ENCODE measurements at regions not wholly inside any gene's neighbourhood (a gene's known extent, or its start where the extent isn't known, plus 50 kb on each side); places are given as distances from the start of the nearest gene placed in this dataset.

- DNase-seq: no peak
These were observed 1097.2 kb upstream of the RAG2 start for GRCh38 chr11:37695283-37695682.

DNA sequence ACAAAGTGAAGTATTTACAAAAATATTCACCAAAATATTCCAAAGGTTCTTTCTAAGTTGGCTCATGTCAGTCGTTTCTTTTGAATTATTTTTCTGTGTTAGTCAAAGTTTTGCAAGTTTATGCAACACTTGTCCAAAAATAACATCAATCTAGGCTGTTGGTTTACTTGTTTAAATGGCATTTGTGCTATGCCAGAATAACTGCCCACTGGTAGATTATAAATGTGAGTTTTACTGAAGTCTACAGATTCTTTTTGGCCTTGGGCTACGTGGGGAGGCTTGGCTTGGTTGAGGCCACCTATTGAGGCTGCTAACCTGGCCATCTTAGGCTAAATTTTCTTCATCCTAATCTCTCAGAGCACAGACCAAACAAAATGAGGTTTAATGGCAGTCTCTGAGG, 1091.9 kb upstream of the RAG2 start:
- DNase-seq: no peak

DNA sequence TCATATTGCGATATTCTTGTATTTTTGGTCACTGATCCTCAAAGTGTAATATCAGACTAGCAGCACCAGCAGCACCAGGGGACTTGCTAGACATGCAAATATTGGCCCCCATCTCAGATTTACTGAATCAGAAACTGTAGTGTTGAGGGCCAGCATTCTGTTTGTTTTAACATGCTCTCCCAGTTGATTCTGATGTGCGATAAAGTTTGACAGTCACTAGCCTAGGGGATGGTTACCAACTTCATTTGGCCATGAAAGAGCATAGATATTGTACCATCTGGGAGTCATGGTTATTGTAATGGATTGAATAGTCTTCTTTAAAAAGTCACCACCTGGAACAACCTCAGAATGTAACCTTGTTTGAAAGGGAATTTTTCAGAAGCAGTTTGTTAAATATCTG, 1090.4 kb upstream of the RAG2 start:
- no peak for DNase-seq

DNA sequence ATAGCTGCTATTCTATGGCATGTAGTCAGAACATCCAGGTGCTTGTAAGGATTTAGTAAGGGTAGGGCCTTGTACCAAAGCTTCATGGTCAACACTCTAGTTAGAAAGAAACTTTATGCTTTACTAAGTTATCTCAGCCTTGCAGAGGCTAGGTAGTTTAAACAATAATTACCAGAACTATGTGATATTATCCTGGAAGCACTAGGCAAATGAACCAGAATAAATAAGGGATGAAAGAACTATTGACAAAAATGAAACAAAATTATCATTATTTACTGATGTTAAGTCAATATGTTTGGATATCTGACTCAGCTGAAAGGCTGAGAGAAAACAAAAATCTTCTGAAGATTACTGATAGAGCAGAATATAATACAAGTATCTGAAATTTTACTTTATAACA, 1089.1 kb upstream of the RAG2 start:
- DNase-seq: no peak

DNA sequence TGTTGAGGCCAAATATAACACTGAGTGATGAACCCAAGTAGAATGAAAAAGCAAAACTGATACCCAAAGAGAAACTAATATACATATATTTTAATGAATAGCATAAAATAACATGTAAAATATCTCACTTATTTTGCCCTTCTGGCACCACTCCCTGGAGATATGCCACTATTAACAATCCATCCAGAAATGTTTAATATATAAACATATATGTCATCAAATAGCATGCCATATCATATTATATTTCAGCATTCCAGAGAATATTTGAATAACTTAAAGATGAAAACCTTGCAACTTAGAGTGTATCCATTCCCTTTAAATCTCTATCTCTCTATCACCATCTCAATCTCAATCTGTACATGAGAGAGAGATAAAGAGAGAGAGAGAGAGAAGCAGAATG, 1073.3 kb upstream of the RAG2 start:
- DNase-seq: no peak

DNA sequence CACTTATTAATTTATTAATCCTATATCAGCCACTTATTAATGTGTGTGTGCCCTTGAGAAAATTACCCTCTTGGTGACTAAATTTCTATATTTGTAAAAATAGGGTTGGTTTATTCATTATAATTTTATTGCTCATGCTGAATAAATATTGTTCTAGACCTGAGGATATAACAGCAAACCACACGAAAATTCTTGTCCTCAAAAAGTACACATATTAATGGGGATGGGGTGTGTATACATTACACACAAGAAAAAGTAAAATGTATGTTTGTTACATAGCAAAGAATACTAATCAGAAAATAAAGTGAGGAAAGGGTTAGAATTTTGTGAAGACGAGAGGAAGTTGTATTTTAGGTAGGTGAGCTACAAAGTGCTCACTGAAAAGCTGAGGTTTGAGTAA, 1068.9 kb upstream of the RAG2 start:
- no peak for DNase-seq

GRCh38 chr11:37657645-37658044, 1059.6 kb upstream of the RAG2 start:
- DNase-seq: no peak

DNA sequence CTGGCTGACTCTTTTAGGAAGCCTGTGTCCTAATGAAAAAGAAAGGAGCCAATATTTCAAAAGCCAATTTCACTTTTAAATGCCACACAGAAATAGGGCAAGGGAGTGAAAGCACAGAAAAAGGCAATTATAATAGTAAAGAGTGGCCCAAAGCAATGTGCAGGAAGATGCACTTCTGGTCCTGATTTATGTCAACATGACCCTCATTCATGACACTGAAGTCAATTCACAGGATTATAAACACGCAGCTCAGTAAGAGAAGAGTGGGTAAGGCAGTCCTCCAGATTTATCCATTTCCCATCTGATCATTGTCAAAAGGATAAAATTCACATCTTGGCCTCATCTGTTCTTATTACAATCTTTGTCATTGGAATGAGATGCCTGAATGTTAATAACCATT, 1049.7 kb upstream of the RAG2 start:
- DNase-seq: no peak

GRCh38 chr11:37643968-37644367, 1045.9 kb upstream of the RAG2 start:
- DNase-seq: no peak

GRCh38 chr11:37642296-37642695, 1044.3 kb upstream of the RAG2 start:
- DNase-seq: no peak

DNA sequence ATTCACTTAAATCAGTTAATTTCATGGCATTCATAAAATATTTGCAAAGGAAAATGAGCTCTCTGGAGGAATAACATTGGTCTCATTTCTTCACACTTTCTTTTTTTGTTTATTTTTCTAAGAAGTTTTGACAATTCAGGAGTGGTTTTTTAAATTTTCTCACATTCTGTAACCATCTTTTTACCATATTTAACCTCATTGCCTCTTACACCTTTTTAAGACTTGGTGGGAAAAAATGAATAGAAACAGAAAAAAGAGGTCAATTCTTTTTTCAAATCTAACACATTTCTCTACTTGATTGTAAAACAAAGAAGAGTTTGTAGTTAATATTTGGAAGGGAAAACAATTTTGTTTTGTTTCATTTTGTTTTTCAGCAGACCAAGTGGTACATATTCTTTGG, 1034.7 kb upstream of the RAG2 start:
- no peak for DNase-seq

DNA sequence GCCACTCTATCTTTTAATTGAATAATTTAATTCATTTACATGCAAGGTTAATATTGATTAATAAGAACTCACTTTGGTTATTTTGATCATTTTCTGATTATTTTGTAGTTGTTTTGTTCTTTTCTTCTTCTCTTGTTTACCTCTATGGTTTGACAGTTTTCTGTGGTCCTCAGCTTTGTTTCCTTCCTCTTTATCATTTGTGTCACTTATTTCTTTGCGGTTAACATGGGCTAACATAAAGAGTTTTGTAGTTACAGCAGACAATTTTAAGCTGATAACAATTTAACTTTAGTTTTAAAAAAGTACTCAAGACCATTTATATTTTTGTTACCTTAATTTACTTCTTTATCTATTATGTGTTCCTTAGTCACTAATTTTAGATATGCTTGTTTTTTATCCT, 1032.8 kb upstream of the RAG2 start:
- no peak for DNase-seq

- DNase-seq: no peak
These were observed 1025.7 kb upstream of the RAG2 start for GRCh38 chr11:37623778-37624177.

GRCh38 chr11:37621662-37622061, 1023.6 kb upstream of the RAG2 start:
- no peak for DNase-seq

GRCh38 chr11:37616291-37616690, 1018.3 kb upstream of the RAG2 start:
- DNase-seq: no peak

DNA sequence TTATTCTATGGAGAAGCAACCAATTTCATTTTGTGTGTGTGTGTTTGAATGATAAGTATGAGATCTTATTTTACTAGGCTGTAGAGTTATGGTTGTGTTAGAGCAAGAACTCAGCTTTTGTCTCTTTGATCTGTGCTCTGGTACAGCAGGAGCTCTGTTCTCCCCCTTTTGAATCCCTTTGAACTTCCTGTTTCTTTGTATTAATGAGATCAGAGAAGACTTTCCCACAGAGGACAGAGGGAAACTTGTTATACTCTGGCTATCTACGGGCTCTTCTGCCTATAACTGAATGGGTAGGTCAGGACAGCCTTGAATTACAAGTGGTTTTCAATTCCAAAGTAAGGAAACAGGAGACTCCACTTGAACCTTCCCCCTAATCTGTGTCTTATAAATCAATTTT, 1015.0 kb upstream of the RAG2 start:
- DNase-seq: no peak

GRCh38 chr11:37612146-37612545, 1014.1 kb upstream of the RAG2 start:
- no peak for DNase-seq

DNA sequence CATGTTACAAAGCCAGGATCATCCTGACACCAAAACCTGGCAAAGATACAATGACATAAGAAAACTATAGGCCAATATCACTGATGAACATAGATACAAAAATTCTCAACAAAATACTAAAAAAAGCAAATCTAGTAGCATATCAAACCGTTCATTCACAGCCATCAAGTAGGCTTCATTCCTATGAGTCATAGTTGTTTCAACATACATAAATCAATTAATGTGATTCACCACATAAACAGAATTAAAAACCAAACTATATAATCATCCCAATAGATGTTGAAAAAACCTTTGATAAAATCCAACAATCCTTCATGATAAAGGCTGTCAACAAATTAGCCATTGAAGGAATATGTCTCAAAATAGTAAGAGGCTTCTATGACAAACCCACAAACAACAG, 1007.2 kb upstream of the RAG2 start:
- no peak for DNase-seq

- DNase-seq: no peak
These were observed 1000.3 kb upstream of the RAG2 start for GRCh38 chr11:37598381-37598780.

DNA sequence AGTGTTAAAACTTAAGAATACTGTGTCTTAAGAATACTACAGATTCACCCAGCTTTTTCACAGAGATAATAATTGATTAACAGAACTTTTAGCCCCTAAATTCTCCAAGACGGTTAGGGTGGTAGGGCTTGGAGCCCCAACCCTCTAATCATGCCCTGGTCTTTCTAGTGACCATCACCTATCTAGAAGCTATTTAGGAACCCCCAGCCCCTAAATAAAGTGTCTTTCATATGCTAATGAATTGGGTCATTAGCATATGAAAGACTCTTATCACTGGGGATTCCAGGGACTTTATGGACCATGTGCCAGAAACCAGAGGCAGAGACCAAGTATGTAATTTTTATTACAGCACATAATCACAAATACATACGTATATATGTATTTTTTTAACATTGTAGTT, 999.7 kb upstream of the RAG2 start:
- no peak for DNase-seq

GRCh38 chr11:37595845-37596244, 997.8 kb upstream of the RAG2 start:
- DNase-seq: no peak

GRCh38 chr11:37574361-37574760, 976.3 kb upstream of the RAG2 start:
- DNase-seq: no peak

DNA sequence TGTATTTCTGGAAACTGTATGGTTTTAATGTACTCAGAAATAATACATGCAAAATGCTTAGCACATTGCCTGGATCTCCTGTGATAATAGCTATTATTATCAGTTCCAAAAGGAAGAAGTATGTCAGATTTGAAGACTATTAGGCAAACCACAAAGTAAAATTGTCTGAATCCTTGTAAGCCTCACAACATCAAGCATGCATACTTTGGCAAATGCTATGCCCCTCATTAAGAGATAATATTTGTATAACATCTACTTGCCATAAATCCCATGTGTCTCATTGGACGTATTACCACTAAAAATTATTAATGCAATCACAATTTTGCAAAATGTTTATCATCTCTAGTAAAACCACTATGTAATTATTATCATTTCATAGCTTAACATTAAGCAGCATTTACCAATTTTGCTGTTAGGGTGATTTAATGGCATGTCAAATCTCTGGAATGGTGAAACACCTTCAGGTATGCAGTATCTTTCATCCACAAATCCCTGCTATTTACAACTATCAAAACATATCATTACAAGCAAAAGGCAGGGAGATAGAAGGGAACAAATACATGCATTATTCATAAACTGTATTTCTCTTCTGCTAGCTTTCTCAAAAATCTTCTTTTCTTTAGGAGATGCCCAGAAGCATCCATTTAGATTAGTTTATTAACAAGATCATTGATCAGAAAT, 974.6 kb upstream of the RAG2 start:
- no peak for DNase-seq

GRCh38 chr11:37571246-37571645, 973.2 kb upstream of the RAG2 start:
- DNase-seq: no peak

- no peak for DNase-seq
These were observed 963.0 kb upstream of the RAG2 start for GRCh38 chr11:37560991-37561390.

- DNase-seq: no peak
These were observed 962.3 kb upstream of the RAG2 start for GRCh38 chr11:37560346-37560745.
